Panc1 (cell line): ENCODE measurements at regions not wholly inside any gene's neighbourhood (a gene's known extent, or its start where the extent isn't known, plus 50 kb on each side); places are given as distances from the start of the nearest gene placed in this dataset.

Source experiments
- ATAC-seq: fragments of 200-7000 bp; cut with Tn5 transposase; 2 replicates; pipeline ENCODE4 v1.9.1; 2020; ENCODE audit warnings: mild to moderate bottlenecking, moderate library complexity
- BruUV-seq: library from RNA; stranded (reverse); fragments of 400-500 nt; replicated peaks from 2 replicates; lab custom pipeline; 2021; lab: Mats Ljungman, UMichigan
- CTCF ChIA-PET: fragments of 300-600 bp; sonication (Branson Sonifier 250); formaldehyde crosslinking; loops from one replicate; lab custom pipeline; 2022; ENCODE audit warnings: antibody characterized with exemption; lab: Charles Lee
- POLR2A ChIA-PET: fragments of 300-600 bp; sonication (Branson Sonifier 250); formaldehyde crosslinking; loops from one replicate; lab custom pipeline; 2022; ENCODE audit warnings: antibody characterized with exemption; lab: Charles Lee
- DNase-seq: peaks from one replicate; pipeline ENCODE4 v3.0.0-alpha.2; 2010; ENCODE audit warnings: low read depth, low spot score
- H3K27ac ChIP-seq: 2 replicates; pipeline ENCODE4 v1.5.1; 2011; ENCODE audit warnings: mild to moderate bottlenecking, low read length, inconsistent platforms
- H3K27me3 ChIP-seq: fragments of 200-500 bp; sonication (Bioruptor generic); 2 replicates; pipeline ENCODE4 v1.6.0; 2014; ENCODE audit warnings: low read length, inconsistent platforms; ENCODE audit not compliant: control insufficient read depth, insufficient read depth
- H3K36me3 ChIP-seq: fragments of 200-500 bp; sonication (Bioruptor generic); 2 replicates; pipeline ENCODE4 v1.5.1; 2014; ENCODE audit warnings: inconsistent platforms, mild to moderate bottlenecking, low read length, moderate library complexity; ENCODE audit not compliant: control insufficient read depth, insufficient read depth
- H3K4me1 ChIP-seq: 2 replicates; pipeline ENCODE4 v1.5.1; 2011; ENCODE audit warnings: inconsistent platforms, mild to moderate bottlenecking, low read length, moderate library complexity; ENCODE audit not compliant: control insufficient read depth, insufficient read depth
- H3K4me3 ChIP-seq, 2 experiments: 2 replicates each; pipeline ENCODE4 v1.5.1; 2011 to 2012; ENCODE audit warnings: low read depth in 2 of 2, low read length in 2 of 2, mild to moderate bottlenecking in 2 of 2, inconsistent platforms in 1 of 2, moderate library complexity in 1 of 2
- H3K9me3 ChIP-seq: fragments of 200-500 bp; sonication (Bioruptor generic); 2 replicates; pipeline ENCODE4 v1.5.1; 2014; ENCODE audit warnings: low read depth, mild to moderate bottlenecking, inconsistent platforms, low read length, moderate library complexity; ENCODE audit not compliant: control insufficient read depth, insufficient read depth
- POLR2AphosphoS5 ChIP-seq: IDR thresholded peaks from 2 replicates; pipeline ENCODE4 v1.6.1; 2012; ENCODE audit warnings: mild to moderate bottlenecking, low read depth, low read length, moderate library complexity
- REST ChIP-seq, 2 experiments: IDR thresholded peaks; 2 replicates each; pipeline ENCODE4 v1.6.1; 2011 to 2012; ENCODE audit warnings: low read depth in 2 of 2, control low read depth in 1 of 2, low read length in 1 of 2, mild to moderate bottlenecking in 1 of 2, moderate library complexity in 1 of 2; ENCODE audit not compliant: insufficient read depth in 1 of 2
- SIN3A ChIP-seq: IDR thresholded peaks from 2 replicates; pipeline ENCODE4 v1.6.1; 2012; ENCODE audit warnings: low read depth, mild to moderate bottlenecking, low read length, moderate library complexity, borderline replicate concordance; ENCODE audit not compliant: insufficient read depth
- TCF7L2 ChIP-seq: IDR thresholded peaks from 2 replicates; pipeline ENCODE4 v1.6.1; 2011; ENCODE audit warnings: mild to moderate bottlenecking, low read depth, low read length, inconsistent platforms
- in situ Hi-C: cut with HindIII; loops from 2 replicates; pipeline ENCODE4 v1.10.0; 2016; ENCODE audit warnings: low sequenced_read_pairs, low pct_unique_long_range_greater_than_20kb
- intact Hi-C: fragments of 100-400 bp; cut with micrococcal nuclease; formaldehyde crosslinking; loops from one replicate; pipeline ENCODE4 v1.10.0; 2022; ENCODE audit not compliant: unreplicated experiment
- TF ChIP-seq, protein P1 (sequence below): fragments of 450-650 bp; IDR thresholded peaks from 2 replicates; pipeline ENCODE4 v1.5.1; 2017; ENCODE audit warnings: mild to moderate bottlenecking

DNA sequence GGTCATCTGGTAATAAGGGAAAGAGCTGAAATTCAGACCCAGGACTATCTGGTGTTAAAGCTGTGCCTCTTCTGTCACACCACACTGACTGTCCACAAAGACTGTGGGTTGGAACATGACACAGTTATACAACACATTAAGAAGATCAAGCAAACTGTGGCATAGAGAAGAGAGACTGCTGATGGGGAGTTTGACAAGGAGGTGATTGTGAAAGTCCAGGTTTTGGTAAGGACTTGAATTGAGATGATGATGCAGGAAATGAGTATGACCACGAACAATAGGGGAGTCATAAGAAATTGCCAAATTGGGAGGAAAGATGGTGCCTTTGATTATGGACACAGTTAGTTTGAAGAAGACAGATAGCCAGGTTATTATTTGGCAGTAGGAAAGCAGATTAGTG is 163.4 kb downstream of the PDGFRA start:
- POLR2A ChIA-PET = no interaction called here

DNA sequence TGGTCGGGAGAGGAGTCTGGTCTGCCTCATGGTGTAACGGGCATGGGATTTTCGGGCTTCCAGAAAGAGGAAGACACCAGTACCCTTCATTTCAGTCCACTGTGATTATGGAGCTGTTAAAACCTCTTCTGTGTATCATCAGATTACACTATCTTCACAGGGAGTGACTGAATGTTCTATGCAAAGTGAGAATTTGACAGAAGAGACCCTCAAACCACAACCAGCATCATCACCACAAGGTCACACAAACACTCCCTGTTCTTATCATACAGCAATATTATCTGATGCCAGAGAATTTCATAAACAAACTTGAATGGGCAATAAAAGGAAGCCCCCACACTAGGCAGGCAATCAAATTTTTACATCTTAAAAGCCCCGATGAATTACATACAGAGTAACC is 164.2 kb downstream of the PDGFRA start:
- no peaks in the 10 kb centered on the region for H3K4me1 ChIP-seq
- CTCF ChIA-PET = no interaction called here

More for the DNA sequence above, 163.4 kb downstream of the PDGFRA start:
- no TSS peak for BruUV-seq
- H3K36me3 ChIP-seq = no peaks in the 10 kb centered on the region
- DNase-seq = no peak
- no peaks in the 10 kb centered on the region for H3K4me1 ChIP-seq
- H3K27ac ChIP-seq = no peak overlapping the region
- intact Hi-C loops (no loop called here), in situ Hi-C loops (no loop called here)
- TF ChIP-seq, protein P1, sequence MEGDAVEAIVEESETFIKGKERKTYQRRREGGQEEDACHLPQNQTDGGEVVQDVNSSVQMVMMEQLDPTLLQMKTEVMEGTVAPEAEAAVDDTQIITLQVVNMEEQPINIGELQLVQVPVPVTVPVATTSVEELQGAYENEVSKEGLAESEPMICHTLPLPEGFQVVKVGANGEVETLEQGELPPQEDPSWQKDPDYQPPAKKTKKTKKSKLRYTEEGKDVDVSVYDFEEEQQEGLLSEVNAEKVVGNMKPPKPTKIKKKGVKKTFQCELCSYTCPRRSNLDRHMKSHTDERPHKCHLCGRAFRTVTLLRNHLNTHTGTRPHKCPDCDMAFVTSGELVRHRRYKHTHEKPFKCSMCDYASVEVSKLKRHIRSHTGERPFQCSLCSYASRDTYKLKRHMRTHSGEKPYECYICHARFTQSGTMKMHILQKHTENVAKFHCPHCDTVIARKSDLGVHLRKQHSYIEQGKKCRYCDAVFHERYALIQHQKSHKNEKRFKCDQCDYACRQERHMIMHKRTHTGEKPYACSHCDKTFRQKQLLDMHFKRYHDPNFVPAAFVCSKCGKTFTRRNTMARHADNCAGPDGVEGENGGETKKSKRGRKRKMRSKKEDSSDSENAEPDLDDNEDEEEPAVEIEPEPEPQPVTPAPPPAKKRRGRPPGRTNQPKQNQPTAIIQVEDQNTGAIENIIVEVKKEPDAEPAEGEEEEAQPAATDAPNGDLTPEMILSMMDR = no peak
- TF ChIP-seq SIN3A = no peak
- no peak for TF ChIP-seq TCF7L2
- no peak for TF ChIP-seq POLR2AphosphoS5
- no peak for TF ChIP-seq REST (IDR thresholded peaks at IDR 0.05; ENCODE audit: insufficient read depth in 1 of 2, low read depth in 2 of 2, low read length in 1 of 2)
- no peaks in the 10 kb centered on the region for H3K9me3 ChIP-seq
- H3K27me3 ChIP-seq = no peaks in the 10 kb centered on the region
- no peak overlapping the region for H3K4me3 ChIP-seq
- CTCF ChIA-PET = no interaction called here
- ATAC-seq = no peak

More for the DNA sequence above, 164.2 kb downstream of the PDGFRA start:
- Histone ChIP-seq H3K9me3 (no peaks in the 10 kb centered on the region), H3K4me3 (no peak overlapping the region), H3K27ac (no peak overlapping the region), H3K36me3 (no peaks in the 10 kb centered on the region), H3K27me3 (no peaks in the 10 kb centered on the region)
- no TSS peak for BruUV-seq
- no peak for DNase-seq
- in situ Hi-C loops = no loop called here
- intact Hi-C loops = no loop called here
- TF ChIP-seq, protein P1 = no peak
- TF ChIP-seq REST (IDR thresholded peaks at IDR 0.05; ENCODE audit: insufficient read depth in 1 of 2, low read depth in 2 of 2, low read length in 1 of 2) (no peak), SIN3A (no peak)
- ATAC-seq = no peak
- POLR2A ChIA-PET = no interaction called here
